ENCODE measurements at regions not wholly inside any gene's neighbourhood (a gene's known extent, or its start where the extent isn't known, plus 50 kb on each side); places are given as distances from the start of the nearest gene placed in this dataset.

- ATAC-seq (replicated peaks in 6 of 8), result no peak
- WGBS, 10 experiments, result 20 to 89% (median 60%) methylated on average over 1 of the region's 1 CpG
Measured at GRCh38 chr6:71099649-71100048, 142.8 kb upstream of the B3GAT2 start.

GRCh38 chr6:71103130-71103529 lies 146.3 kb upstream of the B3GAT2 start:
- Histone ChIP-seq H3K4me1 (replicated peaks in 1 of 2) (peaks cover 4 to 11% of the 10 kb centered on the region in 2 donors), H3K4me3 (no peak overlapping the region), H3K27ac (peak overlapping the region in 1 of 2 donors; percentile 22)
- ATAC-seq (replicated peaks in 6 of 8), result peak in 3 of 8 experiments; percentile 16 to 54 (median 41)
- WGBS, 10 experiments, result 0 to 100% (median 81%) methylated on average over 1 to 2 of the region's 2 CpGs
- in situ Hi-C loops (cut with MboI; ENCODE audit: low pct_unique_long_range_greater_than_20kb in 2 of 9, low sequenced_read_pairs in 9 of 9, unreplicated experiment in 9 of 9), result no loop called here

More at GRCh38 chr6:71099649-71100048, 142.8 kb upstream of the B3GAT2 start:
- in situ Hi-C loops (cut with MboI; ENCODE audit: low pct_unique_long_range_greater_than_20kb in 2 of 9, low sequenced_read_pairs in 9 of 9, unreplicated experiment in 9 of 9), result no loop called here
- Histone ChIP-seq H3K4me1 (replicated peaks in 1 of 2) (peaks cover 0 to 10% of the 10 kb centered on the region in 2 donors), H3K4me3 (no peak overlapping the region), H3K27ac (no peak overlapping the region)

GRCh38 chr6:71103641-71104040 lies 146.8 kb upstream of the B3GAT2 start:
- peaks cover 4 to 12% of the 10 kb centered on the region in 2 donors for H3K4me1 ChIP-seq (replicated peaks in 1 of 2)
- in situ Hi-C loops (cut with MboI; ENCODE audit: low pct_unique_long_range_greater_than_20kb in 2 of 9, low sequenced_read_pairs in 9 of 9, unreplicated experiment in 9 of 9), result no loop called here
- no peak for ATAC-seq (replicated peaks in 6 of 8)
- H3K4me3 ChIP-seq, result no peak overlapping the region
- H3K27ac ChIP-seq, result no peak overlapping the region
- 83 to 100% methylated on average over 1 of the region's 1 CpG; no CpG with 5 or more reads in 8 of the 10 experiments for WGBS, 10 experiments

- in situ Hi-C loops (cut with MboI; ENCODE audit: low pct_unique_long_range_greater_than_20kb in 2 of 9, low sequenced_read_pairs in 9 of 9, unreplicated experiment in 9 of 9), result no loop called here
- 56 to 96% (median 68%) methylated on average over 2 to 3 of the region's 3 CpGs; no CpG with 5 or more reads in 3 of the 10 experiments for WGBS, 10 experiments
- Histone ChIP-seq H3K4me3 (no peak overlapping the region), H3K4me1 (replicated peaks in 1 of 2) (peaks cover 4 to 12% of the 10 kb centered on the region in 2 donors), H3K27ac (no peak overlapping the region)
- ATAC-seq (replicated peaks in 6 of 8), result peak in 1 of 8 experiments; percentile 22
Measured at GRCh38 chr6:71106276-71106675, 149.4 kb upstream of the B3GAT2 start.

GRCh38 chr6:71107911-71108420 lies 151.1 kb upstream of the B3GAT2 start:
- no peak overlapping the region for H3K27ac ChIP-seq
- no peak overlapping the region for H3K4me3 ChIP-seq
- WGBS, 10 experiments, result 0 to 100% (median 35%) methylated on average over 1 to 6 of the region's 6 CpGs
- in situ Hi-C loops (cut with MboI; ENCODE audit: low pct_unique_long_range_greater_than_20kb in 2 of 9, low sequenced_read_pairs in 9 of 9, unreplicated experiment in 9 of 9), result no loop called here
- peak in 5 of 8 experiments; percentile 40 to 72 (median 65) for ATAC-seq (replicated peaks in 6 of 8)
- H3K4me1 ChIP-seq (replicated peaks in 1 of 2), result peaks cover 4 to 6% of the 10 kb centered on the region in 2 donors

GRCh38 chr6:71114544-71114943 lies 157.7 kb upstream of the B3GAT2 start:
- no peak overlapping the region for H3K27ac ChIP-seq
- peaks cover 5 to 8% of the 10 kb centered on the region in 2 donors for H3K4me1 ChIP-seq (replicated peaks in 1 of 2)
- in situ Hi-C loops (cut with MboI; ENCODE audit: low pct_unique_long_range_greater_than_20kb in 2 of 9, low sequenced_read_pairs in 9 of 9, unreplicated experiment in 9 of 9), result no loop called here
- 0 to 13% (median 7%) methylated on average over 2 to 4 of the region's 4 CpGs; no CpG with 5 or more reads in 3 of the 10 experiments for WGBS, 10 experiments
- ATAC-seq (replicated peaks in 6 of 8), result peak in 4 of 8 experiments; percentile 18 to 83 (median 38)
- no peak overlapping the region for H3K4me3 ChIP-seq

GRCh38 chr6:71114986-71115385 lies 158.1 kb upstream of the B3GAT2 start:
- Histone ChIP-seq H3K4me3 (no peak overlapping the region), H3K4me1 (replicated peaks in 1 of 2) (peaks cover 5 to 8% of the 10 kb centered on the region in 2 donors), H3K27ac (no peak overlapping the region)
- in situ Hi-C loops (cut with MboI; ENCODE audit: low pct_unique_long_range_greater_than_20kb in 2 of 9, low sequenced_read_pairs in 9 of 9, unreplicated experiment in 9 of 9), result no loop called here
- ATAC-seq (replicated peaks in 6 of 8), result no peak

- no peak for ATAC-seq (replicated peaks in 6 of 8)
- WGBS, 10 experiments, result 0 to 58% (median 29%) methylated on average over 1 of the region's 1 CpG; no CpG with 5 or more reads in 1 of the 10 experiments
- in situ Hi-C loops (cut with MboI; ENCODE audit: low pct_unique_long_range_greater_than_20kb in 2 of 9, low sequenced_read_pairs in 9 of 9, unreplicated experiment in 9 of 9), result no loop called here
Measured at GRCh38 chr6:71119560-71119959, 162.7 kb upstream of the B3GAT2 start.

GRCh38 chr6:71123051-71123450 lies 165.6 kb upstream of the OGFRL1 start:
- H3K27ac ChIP-seq, result no peak overlapping the region
- in situ Hi-C loops (cut with MboI; ENCODE audit: low pct_unique_long_range_greater_than_20kb in 2 of 9, low sequenced_read_pairs in 9 of 9, unreplicated experiment in 9 of 9), result no loop called here
- ATAC-seq (replicated peaks in 6 of 8), result no peak
- H3K4me1 ChIP-seq (replicated peaks in 1 of 2), result peaks cover 0 to 7% of the 10 kb centered on the region in 2 donors
- WGBS, 10 experiments, result 14 to 100% (median 57%) methylated on average over 1 of the region's 1 CpG; no CpG with 5 or more reads in 5 of the 10 experiments
- H3K4me3 ChIP-seq, result no peak overlapping the region

More at GRCh38 chr6:71119560-71119959, 162.7 kb upstream of the B3GAT2 start:
- Histone ChIP-seq H3K4me1 (replicated peaks in 1 of 2) (peaks cover 2 to 9% of the 10 kb centered on the region in 2 donors), H3K4me3 (no peak overlapping the region), H3K27ac (no peak overlapping the region)

- 0 to 80% (median 54%) methylated on average over 1 to 3 of the region's 3 CpGs; no CpG with 5 or more reads in 3 of the 10 experiments for WGBS, 10 experiments
- Histone ChIP-seq H3K27ac (no peak overlapping the region), H3K4me3 (no peak overlapping the region), H3K4me1 (replicated peaks in 1 of 2) (peaks cover 0 to 7% of the 10 kb centered on the region in 2 donors)
- peak in 5 of 8 experiments; percentile 48 to 75 (median 65) for ATAC-seq (replicated peaks in 6 of 8)
- in situ Hi-C loops (cut with MboI; ENCODE audit: low pct_unique_long_range_greater_than_20kb in 2 of 9, low sequenced_read_pairs in 9 of 9, unreplicated experiment in 9 of 9), result no loop called here
Measured at GRCh38 chr6:71124340-71124739, 164.3 kb upstream of the OGFRL1 start.

GRCh38 chr6:71125216-71125615 lies 163.4 kb upstream of the OGFRL1 start:
- Histone ChIP-seq H3K4me3 (no peak overlapping the region), H3K27ac (no peak overlapping the region), H3K4me1 (replicated peaks in 1 of 2) (peaks cover 0 to 7% of the 10 kb centered on the region in 2 donors)
- in situ Hi-C loops (cut with MboI; ENCODE audit: low pct_unique_long_range_greater_than_20kb in 2 of 9, low sequenced_read_pairs in 9 of 9, unreplicated experiment in 9 of 9), result no loop called here
- ATAC-seq (replicated peaks in 6 of 8), result no peak

- H3K4me3 ChIP-seq, result no peak overlapping the region
- 0 to 71% (median 22%) methylated on average over 1 of the region's 1 CpG; no CpG with 5 or more reads in 1 of the 10 experiments for WGBS, 10 experiments
- H3K4me1 ChIP-seq (replicated peaks in 1 of 2), result peaks cover 0 to 7% of the 10 kb centered on the region in 2 donors
- in situ Hi-C loops (cut with MboI; ENCODE audit: low pct_unique_long_range_greater_than_20kb in 2 of 9, low sequenced_read_pairs in 9 of 9, unreplicated experiment in 9 of 9), result no loop called here
- H3K27ac ChIP-seq, result no peak overlapping the region
- ATAC-seq (replicated peaks in 6 of 8), result no peak
Measured at GRCh38 chr6:71126506-71126905, 162.1 kb upstream of the OGFRL1 start.

GRCh38 chr6:71127374-71127773 lies 161.2 kb upstream of the OGFRL1 start:
- in situ Hi-C loops (cut with MboI; ENCODE audit: low pct_unique_long_range_greater_than_20kb in 2 of 9, low sequenced_read_pairs in 9 of 9, unreplicated experiment in 9 of 9), result no loop called here
- H3K4me1 ChIP-seq (replicated peaks in 1 of 2), result peaks cover 0 to 7% of the 10 kb centered on the region in 2 donors
- H3K27ac ChIP-seq, result no peak overlapping the region
- WGBS, 10 experiments, result 55 to 100% (median 92%) methylated on average over 1 to 3 of the region's 3 CpGs; no CpG with 5 or more reads in 1 of the 10 experiments
- ATAC-seq (replicated peaks in 6 of 8), result no peak
- H3K4me3 ChIP-seq, result no peak overlapping the region

- 50 to 100% (median 100%) methylated on average over 1 of the region's 1 CpG for WGBS, 10 experiments
- Histone ChIP-seq H3K4me3 (no peak overlapping the region), H3K4me1 (replicated peaks in 1 of 2) (no peaks in the 10 kb centered on the region), H3K27ac (no peak overlapping the region)
- in situ Hi-C loops (cut with MboI; ENCODE audit: low pct_unique_long_range_greater_than_20kb in 2 of 9, low sequenced_read_pairs in 9 of 9, unreplicated experiment in 9 of 9), result no loop called here
- peak in 4 of 8 experiments; percentile 20 to 83 (median 81) for ATAC-seq (replicated peaks in 6 of 8)
Measured at GRCh38 chr6:71130277-71130676, 158.3 kb upstream of the OGFRL1 start.

All from motor neuron (in vitro differentiated cells).